ENCODE measurements at regions not wholly inside any gene's neighbourhood (a gene's known extent, or its start where the extent isn't known, plus 50 kb on each side); places are given as distances from the start of the nearest gene placed in this dataset.

DNA sequence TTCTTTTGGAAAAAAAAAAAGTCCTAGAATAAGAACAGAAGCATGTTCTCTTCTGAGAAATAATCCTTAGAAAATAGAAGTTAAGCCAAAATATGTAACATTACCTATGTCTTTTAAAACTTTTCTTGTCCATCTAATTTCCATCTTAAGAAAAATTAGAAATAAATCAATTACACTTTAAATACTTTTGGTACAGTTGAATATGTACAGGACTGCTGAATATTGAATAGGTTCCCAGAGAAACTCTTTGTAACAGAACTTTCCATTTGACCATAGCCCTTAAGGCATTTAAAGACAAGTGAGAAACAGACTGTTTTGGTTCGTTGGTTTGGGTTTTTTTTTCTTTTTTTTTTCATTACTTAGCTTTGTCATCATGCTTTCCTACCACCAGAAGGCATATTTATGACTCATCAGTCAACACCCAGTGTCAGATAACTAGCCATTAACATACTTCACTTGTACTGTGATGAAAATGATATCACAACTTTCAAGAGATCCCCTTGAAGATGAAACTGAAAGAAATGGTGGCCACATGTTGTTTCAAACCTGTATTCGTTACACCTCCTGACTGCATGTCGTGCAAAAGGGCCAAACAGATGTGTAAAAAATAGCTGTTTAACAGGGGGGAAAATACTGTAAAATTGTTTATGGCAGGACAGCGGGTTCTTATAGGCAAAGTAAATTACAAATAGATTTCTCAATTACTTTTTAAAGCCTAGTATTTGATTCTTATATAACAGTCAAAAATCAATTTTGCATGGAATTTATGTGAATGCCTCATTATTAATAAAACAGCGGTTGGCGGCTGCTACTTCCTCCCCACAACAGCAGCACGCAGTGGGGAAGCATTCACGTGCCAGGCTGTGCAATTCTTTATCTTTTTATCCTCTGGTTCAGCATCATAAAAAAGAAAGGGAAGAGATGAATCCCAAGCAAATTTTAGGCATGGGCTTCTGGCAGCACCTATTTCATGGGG lies 280.7 kb upstream of the HNRNPA3 start:
- no peaks in the 10 kb centered on the region for H3K9me3 ChIP-seq
- FAIRE-seq (no peak), DNase-seq (ENCODE audit: low read depth in 1 of 2, low spot score in 1 of 2) (peak; percentile 11 to 29)

DNA sequence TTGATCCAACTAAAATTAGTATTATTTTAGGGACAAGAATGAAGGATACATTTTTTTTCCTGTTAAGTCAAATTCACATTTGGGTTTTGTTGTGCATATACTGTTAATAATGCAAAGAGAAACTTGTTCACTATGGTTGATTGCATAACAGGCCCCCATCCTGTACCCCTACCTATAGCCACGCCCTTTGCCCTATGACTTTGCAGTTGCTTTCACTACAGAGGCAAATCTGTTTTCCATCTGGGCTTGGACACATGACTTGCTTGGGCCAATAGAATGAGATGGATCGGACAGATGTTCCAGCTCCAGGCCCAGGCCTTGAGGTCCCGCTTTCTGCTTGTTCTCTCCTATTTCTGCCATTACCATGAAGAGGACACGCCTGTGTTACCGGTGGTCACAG lies 278.5 kb upstream of the HNRNPA3 start:
- 73% methylated on average over 5 of the region's 5 CpGs for WGBS (ENCODE audit: missing lambda C conversion rate)
- no peak for FAIRE-seq
- POLR2A ChIA-PET, result no interaction called here

More for the DNA sequence above, 280.7 kb upstream of the HNRNPA3 start:
- H3K4me3 ChIP-seq, result no peak overlapping the region
- POLR2A ChIA-PET, result no interaction called here
- H3K27ac ChIP-seq, result no peak overlapping the region
- peaks cover 7% of the 10 kb centered on the region; the same call in 2 of the 3 replicates for H3K4me1 ChIP-seq
- TF ChIP-seq KDM1A (IDR thresholded peaks at IDR 0.05; ENCODE audit: low read depth), result no peak
- TF ChIP-seq E2F6 (IDR thresholded peaks at IDR 0.05; ENCODE audit: borderline replicate concordance, low read depth), result no peak
- TF ChIP-seq ZC3H11A (IDR thresholded peaks at IDR 0.05), result no peak
- TF ChIP-seq PBX3 (IDR thresholded peaks at IDR 0.05), result no peak
- no peak for TF ChIP-seq MYC (IDR thresholded peaks at IDR 0.05; ENCODE audit: borderline replicate concordance, low read length)
- no peak for TF ChIP-seq FOSL2 (IDR thresholded peaks at IDR 0.05)
- TF ChIP-seq FOSL2 (CRISPR knock-in tag; IDR thresholded peaks at IDR 0.05), result peak; percentile 85
- no peak for TF ChIP-seq USF2 (IDR thresholded peaks at IDR 0.05)
- ATAC-seq, result peak in 1 of 2 experiments; percentile 47; a peak in 4 of 6 replicates
- CTCF ChIA-PET, result interaction anchor here (1.1 to 1.3 kb wide), 2 partner anchors 52 to 147 kb away, joined by 3 to 4 read pairs; no protein-coding TSS in a partner anchor
- 56% methylated on average over 8 of the region's 8 CpGs for WGBS (ENCODE audit: missing lambda C conversion rate)
- peak overlapping the region; percentile 40; the same call in 2 of the 3 replicates for H3K4me2 ChIP-seq

GRCh38 chr2:176934869-176935415 lies 277.7 kb upstream of the HNRNPA3 start:
- Histone ChIP-seq H3K4me3 (no peak overlapping the region), H3K27ac (no peak overlapping the region)
- CTCF ChIA-PET, result no interaction called here

More for the DNA sequence above, 278.5 kb upstream of the HNRNPA3 start:
- no peak overlapping the region for H3K4me2 ChIP-seq
- no peak overlapping the region for H3K4me3 ChIP-seq
- no peaks in the 10 kb centered on the region for H3K9me3 ChIP-seq
- peaks cover 7% of the 10 kb centered on the region; the same call in 2 of the 3 replicates for H3K4me1 ChIP-seq
- TF ChIP-seq HOXB5 (CRISPR knock-in tag; IDR thresholded peaks at IDR 0.05) (no peak), CTCF (IDR thresholded peaks at IDR 0.05) (no peak), ESRRA (IDR thresholded peaks at IDR 0.05; ENCODE audit: borderline replicate concordance, low read length) (no peak), EP300 (IDR thresholded peaks at IDR 0.05) (no peak), ZNF302 (CRISPR knock-in tag; IDR thresholded peaks at IDR 0.05) (no peak), HOXB13 (CRISPR knock-in tag; IDR thresholded peaks at IDR 0.05; ENCODE audit: low read depth) (no peak), FOSL2 (IDR thresholded peaks at IDR 0.05) (no peak), FOSL2 (CRISPR knock-in tag; IDR thresholded peaks at IDR 0.05) (no peak)
- DNase-seq (ENCODE audit: low read depth in 1 of 2, low spot score in 1 of 2) (no peak), ATAC-seq (no peak)
- CTCF ChIA-PET, result no interaction called here
- no peak overlapping the region for H3K27ac ChIP-seq

More at GRCh38 chr2:176934869-176935415, 277.7 kb upstream of the HNRNPA3 start:
- no peak for ATAC-seq
- H3K9me3 ChIP-seq, result no peaks in the 10 kb centered on the region
- no peak for TF ChIP-seq HOXB13 (CRISPR knock-in tag; IDR thresholded peaks at IDR 0.05; ENCODE audit: low read depth)
- FAIRE-seq, result no peak
- 44% methylated on average over 7 of the region's 7 CpGs for WGBS (ENCODE audit: missing lambda C conversion rate)
- POLR2A ChIA-PET, result no interaction called here
- peaks cover 7% of the 10 kb centered on the region; the same call in 2 of the 3 replicates for H3K4me1 ChIP-seq
- H3K4me2 ChIP-seq, result no peak overlapping the region
- no peak for DNase-seq (ENCODE audit: low read depth in 1 of 2, low spot score in 1 of 2)

Data from A549 (cell line).